ENCODE measurements at regions not wholly inside any gene's neighbourhood (a gene's known extent, or its start where the extent isn't known, plus 50 kb on each side); places are given as distances from the start of the nearest gene placed in this dataset.
"Not testable (repeated sequence)": the region's sequence is repeated elsewhere in the genome, so short reads cannot be mapped to it uniquely, and the experiment has no call there.

DNA sequence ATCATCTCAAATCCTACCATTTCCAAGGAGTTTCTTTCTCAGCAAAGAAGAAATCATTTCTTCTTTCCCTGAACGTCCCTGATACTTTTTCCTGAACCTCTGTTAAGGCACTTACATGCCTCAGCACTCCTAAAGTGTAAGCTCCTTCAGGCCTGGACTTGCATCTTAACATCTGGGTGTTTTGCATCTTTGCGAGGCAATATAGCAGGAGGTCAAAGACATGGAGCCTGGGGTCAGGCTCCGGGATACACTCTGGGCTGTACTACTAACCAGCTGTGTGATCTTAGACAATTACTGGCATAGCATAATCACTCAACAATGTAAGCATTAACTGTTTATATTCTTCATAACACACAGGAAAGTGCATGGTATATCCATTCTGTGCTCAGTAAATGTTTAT, 275.5 kb upstream of the BOD1L1 start:
- DNase-seq = no peak

DNA sequence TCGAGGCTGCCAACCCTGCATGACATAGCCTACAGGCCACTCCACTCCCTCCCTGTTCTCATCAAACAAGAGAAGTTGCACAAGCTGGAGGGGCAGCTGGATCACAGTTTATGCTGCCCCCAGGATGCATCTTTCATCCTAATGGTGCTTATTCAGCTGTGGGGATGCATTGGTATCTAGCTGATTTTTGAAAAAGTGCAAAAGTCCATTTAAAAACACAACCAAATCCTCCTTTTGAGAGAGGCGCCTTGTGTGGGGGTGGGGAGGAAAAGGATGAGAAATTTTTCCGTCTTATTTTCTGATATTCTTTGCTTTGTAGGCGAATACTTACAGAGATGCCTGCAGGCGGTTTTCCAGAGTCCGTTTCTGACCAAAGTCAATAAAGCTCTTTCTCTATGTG, 276.4 kb upstream of the BOD1L1 start:
- DNase-seq = no peak

DNA sequence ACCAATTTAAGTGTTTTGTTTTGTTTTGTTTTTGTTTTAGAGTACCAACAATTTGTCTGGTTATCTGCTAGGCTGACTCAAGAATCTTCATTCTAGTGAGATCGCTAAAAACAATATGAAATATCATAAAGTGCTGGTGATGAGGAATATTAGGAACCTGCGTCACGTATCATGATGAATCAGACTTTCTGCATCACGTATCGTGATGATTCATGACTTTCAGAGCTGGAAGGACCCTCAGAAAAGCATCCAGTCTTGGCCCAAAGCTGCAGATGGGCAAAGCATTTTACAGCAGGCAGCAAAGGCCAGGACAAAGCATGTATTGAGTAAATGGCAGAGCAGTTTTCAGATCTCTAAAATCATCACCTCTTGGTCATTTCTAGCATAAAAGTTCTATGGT, 278.0 kb upstream of the BOD1L1 start:
- no peak for DNase-seq

DNA sequence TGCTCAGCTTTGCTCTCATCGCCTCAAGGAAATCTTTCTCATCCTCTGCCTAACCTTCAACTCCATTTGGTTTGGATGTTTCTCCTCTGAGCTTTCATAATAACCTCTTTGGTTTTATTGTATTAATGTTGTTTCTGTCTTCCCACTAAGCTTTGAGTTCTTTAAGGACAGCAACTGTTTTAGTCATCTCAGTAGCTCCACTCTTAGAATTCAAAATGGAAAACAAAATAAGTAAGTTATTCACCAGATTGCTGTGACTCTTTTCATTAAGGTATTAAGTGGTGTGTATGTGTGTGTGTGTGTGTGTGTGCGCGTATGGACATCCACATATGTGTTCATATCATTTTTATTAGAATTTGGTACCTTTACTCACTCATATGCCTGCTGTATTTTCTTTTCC, 279.2 kb upstream of the BOD1L1 start:
- no peak for DNase-seq

DNA sequence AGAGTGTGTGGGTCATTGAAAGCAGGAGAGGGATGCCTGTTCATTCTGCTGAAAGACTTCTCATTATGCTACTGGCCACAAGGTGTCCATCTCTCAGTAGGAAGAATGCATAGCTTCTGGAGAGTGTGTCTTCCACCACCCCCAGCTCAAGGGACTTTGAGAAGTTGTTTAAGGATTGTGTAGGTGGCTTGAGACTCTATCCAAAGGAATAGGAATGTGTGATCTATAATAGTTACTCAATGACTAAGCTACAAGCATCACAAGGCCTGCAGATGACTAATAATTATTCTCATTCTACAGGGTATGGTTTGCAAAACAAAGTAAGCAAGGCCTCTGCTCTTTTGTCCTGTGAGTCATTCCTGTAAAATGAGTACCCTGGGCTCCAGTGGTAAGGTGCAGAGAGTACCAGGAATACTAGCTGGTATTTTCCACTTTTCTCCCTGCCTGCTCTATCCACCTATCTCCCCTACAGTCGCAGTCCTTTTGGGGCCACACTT, 279.8 kb upstream of the BOD1L1 start:
- no peak for DNase-seq

DNA sequence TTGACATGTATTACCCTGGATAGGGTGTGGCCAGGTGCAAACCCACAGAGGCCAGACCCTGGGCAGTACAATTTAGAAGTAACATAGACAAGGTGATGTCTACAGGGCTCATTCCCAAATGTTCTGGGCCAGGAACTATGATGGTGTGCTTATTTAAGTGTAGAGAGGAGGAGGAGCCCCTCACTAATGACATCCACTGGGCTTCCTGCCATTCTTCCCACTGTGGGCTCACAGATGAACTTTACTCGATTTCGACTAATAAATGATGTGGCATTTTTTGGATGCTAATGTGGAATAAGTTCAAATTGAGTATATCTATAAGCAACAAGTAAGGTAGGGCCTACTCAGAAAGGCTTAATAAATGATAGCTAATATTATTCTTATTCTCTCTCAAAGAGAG, 280.9 kb upstream of the BOD1L1 start:
- DNase-seq = no peak

DNA sequence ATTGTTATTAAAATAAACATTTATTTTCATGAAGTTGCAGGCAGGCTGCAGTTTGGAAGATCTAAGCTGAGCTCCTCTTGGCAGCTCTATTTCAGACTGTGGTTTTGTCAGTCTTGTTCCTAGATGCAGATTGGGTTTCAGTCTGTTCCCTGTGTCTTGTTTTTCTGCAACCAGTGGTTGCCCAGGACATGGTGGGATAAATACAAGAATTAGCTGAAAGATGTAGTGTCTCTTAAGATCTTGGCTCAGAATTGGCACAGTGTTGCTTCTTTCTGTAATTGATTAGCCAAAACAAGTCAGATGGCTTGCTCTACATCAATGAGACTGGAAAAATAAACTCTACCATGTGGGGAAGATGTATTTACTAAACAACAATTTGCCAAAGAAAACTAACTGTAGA, 283.0 kb upstream of the BOD1L1 start:
- no peak for DNase-seq

DNA sequence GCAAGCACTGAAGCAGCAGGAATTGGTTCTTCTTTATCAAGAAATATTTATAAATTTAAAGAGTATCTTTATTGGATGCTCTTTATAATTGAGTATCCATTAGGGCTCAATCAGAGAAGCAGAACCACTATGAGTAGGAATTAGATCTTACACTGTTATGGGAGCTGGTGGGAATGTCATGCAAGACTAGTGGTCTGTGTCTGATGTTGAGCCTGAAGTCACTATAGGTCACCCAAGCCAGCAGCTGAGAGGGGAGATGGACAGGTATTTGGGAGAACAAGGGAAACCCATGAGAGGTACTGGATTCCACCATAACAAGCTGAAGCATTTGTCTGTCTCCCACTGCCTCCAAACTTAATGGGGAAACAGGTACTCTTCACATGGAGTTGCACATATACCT, 283.7 kb upstream of the BOD1L1 start:
- no peak for DNase-seq

DNA sequence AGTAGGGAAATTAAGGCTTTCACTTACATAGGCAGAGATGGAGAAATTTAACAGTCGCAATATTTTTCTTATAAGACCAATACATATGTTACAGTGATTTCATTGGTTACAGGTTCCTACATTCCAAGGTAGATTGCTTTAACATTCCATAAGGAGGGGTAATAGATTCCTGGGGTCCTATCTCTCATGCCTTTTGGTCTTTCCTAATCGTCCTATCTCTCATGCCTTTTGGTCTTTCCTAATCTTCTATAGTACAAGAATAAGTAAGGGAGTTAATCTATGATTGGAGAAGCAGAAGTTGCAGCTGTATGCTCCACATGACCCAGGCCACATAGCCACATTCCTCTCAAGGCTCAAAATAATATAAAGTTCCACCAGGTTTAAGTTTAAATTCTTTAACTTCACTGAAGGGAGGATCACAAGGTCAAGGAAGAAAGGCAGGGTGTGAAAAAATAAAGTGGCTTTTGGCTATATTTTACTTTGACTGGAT, 285.0 kb upstream of the BOD1L1 start:
- DNase-seq = no peak

DNA sequence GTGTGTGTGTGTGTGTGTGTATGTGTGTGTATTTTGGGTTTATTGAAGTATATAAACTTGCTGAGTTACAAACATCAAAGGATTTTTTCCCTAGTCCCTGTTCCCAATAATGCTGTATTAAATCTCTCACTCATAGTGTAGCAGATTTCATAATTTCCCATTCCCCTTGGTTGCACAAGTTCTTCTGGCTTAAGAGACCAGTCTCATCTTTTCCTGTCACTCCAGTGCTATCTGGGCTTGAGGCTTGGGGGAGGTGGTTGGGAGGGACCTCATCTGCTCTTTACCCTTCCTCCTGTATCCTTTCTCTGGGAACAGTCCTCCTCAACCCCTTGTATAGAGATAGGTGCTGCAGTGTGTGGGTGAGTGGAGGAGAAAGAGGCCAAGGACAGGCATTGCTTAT, 285.4 kb upstream of the BOD1L1 start:
- no peak for DNase-seq

DNA sequence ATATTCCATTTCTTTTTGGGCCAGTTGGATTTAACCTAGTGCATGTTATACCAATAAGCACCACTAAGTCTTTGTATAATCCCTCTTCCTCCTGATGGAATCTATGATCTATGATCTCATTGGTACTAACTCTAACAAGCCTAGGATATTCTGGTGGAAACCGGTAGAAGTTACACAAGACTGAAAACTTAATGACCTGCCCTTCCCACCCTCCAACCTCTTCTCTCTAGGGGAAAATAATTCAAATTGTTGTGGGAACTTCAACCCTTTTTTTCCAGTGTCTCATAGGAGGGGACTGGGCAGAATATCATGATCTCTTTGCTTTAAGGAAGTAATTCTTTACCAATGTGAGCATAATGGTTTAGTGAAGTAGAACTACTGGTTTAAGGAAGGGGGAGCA, 289.5 kb upstream of the BOD1L1 start:
- no peak for DNase-seq

DNA sequence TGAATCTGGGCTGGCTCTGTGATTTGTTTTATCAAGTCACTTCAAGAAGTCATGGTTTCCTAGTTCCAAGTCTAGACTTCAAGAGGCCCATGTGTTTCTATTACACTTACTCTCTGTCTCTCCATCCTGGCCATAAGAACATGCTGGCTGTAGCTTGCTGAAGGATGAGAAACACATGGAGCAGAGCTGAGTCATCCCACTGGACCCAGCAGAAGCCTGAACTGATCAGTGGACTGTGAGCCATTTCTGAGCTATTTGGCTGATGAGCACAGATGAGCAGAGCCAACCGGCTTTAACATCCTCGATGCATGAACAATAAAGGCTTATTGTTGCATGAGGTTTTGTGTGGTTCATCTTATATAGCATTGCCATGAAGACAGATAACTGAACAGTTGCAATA, 290.6 kb upstream of the BOD1L1 start:
- no peak for DNase-seq

DNA sequence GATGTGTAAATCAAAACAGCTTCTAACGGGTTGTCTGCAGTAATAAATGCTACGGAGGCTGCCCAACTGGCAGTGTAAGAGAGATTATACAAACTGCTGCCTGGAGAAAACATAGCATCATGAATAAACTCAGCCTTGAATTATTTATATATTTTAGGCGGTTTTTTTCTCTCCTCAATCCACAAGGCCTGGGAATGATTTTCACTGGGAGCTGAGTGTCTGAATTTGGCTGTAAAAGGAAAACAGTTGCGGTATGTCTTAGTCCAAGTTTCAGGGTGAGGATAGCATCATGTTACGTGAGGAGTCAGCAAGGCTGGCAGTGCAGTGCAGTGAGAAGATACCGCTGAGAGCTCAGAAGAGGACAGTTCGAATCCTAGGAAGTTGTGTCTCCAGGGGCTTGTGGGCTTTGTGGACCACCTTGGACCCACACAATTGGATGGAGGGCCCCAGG, 291.5 kb upstream of the BOD1L1 start:
- no peak for DNase-seq

DNA sequence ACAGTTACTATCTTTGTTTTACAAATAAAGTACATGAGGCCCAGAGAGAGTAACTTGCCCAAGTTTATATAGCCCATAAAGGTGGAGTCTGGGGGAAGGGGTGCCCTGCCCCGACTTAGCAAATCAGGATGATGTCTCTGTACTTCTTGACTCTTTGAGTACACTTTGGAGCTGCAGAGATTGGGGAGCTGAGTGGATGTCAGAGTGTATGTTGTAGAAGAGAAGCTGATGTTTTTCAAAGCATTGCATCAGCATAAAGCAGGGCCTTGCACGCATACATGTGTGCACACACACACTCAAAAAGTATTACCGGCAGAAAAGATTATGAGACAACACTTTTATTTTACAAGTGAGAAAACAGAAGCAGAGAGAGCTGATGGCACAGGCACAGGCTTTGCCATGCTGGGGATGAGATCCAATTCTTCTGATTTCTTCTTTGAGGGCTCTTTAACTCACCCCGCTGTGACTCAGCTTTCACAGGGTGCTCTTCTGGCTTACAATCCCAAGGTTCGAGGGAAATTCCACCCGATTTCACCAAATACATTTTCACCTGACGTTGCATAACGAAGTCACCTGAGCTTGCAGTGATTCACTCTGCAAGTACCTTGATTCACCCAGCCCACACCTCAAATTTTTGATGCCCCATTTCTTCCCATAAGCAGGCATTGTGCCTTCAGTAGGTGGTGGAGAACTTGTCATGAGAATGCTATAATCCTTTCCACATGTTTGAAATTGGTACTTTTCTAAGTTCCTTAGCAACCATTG, 292.8 kb upstream of the BOD1L1 start:
- no peak for DNase-seq

DNA sequence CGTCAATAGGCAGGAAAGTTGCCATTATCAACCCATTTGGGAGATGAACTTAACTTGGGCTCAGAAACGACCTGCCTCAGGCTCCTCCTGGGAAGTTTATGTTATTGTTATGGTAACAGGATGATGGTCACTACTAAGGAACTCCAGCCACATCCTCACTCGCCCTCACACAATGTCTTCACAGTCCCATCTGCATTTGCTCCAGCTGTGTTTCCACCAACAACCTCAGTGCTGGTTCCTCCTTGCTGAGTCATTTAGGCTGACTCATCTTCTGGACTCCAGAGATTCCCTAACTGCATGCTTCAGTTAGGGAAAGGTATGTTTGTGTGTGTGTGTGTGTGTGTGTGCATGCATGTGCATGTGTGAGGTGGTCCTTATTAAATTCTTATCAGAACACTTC, 293.4 kb upstream of the BOD1L1 start:
- no peak for DNase-seq

DNA sequence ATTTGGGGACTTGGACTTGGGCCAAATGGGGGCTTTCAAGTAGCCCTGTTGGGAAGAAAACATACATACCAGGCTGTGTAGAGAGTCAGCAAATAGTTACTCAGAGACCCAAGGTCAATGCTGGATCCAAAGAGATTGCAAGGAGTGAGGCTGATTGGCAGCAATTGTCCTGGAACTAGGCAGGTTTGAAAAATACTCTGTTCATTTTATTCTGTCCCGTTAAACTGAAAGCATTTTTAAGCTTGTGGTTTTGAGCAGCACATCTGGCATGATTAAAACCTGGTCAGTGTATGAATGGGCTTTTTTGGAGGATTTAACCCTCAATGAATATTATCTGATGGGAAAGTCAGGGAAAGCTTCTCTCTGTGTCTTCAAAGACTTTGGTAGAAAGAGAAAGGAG, 294.3 kb upstream of the BOD1L1 start:
- no peak for DNase-seq

DNA sequence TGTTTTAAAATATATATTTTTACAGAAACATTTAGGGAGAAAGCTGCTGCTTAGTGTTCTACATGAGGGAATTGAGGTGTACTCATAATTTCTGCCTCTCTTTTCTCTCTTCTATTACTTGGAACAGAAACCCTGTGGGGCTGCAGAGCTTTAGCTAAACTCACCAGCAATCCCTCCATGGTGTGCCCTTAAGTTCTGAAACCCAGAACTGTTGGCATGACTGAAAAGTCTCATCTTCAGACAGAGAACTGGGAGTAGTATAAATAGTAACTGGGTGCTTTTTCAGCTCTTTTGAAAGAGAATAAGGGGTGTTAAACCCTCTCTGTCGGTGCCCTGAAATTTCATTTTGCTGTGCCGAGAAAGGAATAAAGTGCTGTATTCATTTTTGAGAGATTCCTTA, 294.9 kb upstream of the BOD1L1 start:
- no peak for DNase-seq

DNA sequence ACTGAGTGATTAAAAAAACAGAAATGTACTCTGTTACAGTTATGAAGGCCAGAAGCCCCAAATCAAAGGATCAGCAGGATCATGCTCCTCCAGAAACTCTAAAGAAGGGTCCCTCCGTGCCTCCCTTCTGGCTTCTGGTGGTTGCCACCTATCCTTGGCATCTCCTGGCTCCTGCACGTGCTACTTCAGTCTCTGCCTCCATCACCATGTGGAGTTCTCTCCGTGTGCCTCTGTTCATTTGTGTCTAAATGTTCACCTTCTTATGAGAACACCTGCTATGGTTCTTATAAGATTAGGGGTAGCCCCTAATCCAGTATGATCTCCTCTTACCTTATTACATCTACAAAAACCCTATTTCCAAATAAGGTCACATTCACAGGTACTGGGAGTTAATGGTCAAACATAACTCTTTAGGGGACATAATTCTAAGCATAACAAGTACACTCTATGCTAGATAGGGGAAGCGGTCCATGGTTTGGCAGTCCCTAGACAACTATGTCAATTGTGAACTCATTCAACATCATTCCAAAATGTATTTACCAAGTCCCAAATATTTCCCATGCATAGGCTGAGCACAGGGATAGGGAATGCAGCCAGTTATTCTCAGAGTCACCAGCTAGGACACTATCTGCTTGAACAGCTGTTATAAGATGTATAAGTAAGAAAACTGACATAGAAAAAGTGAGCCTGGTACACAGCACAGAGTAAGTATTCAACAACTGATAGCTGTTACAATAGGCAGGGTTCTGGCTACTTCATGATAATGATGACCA, 295.5 kb upstream of the BOD1L1 start:
- DNase-seq = no peak

DNA sequence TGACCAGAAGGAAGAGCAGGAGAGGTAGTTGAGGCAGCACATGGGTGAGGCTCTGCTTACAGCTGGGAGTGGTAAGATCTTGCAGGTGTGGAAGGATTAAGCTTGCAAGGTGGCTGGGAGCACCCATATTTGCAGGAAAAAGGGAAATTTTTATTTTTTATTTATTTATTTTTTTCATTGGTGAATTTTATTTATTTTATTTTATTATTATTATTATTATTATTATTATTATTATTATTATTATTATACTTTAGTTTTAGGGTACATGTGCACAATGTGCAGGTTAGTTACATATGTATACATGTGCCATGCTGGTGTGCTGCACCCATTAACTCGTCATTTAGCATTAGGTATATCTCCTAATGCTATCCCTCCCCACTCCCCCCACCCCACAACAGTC, 297.4 kb upstream of the BOD1L1 start:
- DNase-seq = not testable (repeated sequence)

DNA sequence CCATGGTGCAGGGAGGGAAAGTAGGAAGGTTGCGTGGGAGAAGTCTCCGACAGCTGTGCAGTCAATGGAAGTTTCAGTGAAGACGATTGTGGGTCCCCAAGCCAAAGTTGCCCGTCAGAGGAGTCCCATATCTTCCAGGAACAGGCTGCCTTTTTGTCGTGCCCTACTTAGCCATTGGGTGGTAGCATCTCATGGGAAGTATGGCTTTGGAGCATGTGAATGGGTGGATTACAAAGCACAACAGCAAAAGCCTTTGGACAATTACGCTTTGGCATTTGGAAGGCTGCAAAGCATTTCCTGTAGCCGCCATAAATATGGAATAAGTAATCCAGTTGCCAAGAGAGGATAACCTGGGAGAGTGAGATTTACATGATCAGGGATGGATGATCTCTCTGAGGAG, 300.7 kb upstream of the BOD1L1 start:
- DNase-seq = no peak

DNA sequence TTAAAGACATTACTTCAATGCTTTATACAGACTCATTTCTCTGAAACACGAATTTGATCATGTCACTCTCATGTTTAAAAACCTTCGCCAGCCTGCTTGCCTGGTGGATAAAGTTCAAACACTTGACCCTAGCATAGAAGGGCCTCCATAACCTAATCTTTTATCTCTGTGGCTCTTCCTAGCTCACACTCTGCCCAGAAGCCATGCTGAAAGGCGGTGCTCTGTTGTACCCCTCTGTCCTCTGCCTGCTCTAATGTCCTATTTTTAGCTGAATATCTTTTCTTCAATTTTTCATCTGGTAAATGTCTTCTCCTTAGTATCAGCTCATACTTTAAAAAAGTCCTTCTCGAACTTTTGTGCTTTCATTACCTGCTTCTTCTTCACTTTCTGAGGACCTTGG, 302.6 kb upstream of the BOD1L1 start:
- DNase-seq = no peak

DNA sequence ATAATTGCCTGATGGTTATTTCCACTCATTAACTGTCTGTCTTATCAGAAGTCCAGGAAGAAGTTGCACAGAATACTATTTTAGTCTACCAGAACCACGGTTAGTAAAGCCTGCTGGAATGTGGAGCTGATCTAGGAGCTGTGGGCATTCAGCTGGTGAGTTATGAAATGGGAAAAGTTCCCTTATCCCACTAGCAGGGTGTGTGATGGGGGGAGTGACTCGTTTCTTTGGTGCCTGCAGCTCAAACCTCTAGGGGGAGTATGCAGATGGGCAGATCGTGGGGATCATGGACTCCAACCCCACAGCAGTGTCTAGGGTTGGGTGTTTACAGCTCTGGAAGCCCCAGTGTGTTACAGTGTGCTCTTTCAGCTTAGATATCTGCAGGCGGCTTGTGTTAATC, 305.7 kb upstream of the BOD1L1 start:
- no peak for DNase-seq

DNA sequence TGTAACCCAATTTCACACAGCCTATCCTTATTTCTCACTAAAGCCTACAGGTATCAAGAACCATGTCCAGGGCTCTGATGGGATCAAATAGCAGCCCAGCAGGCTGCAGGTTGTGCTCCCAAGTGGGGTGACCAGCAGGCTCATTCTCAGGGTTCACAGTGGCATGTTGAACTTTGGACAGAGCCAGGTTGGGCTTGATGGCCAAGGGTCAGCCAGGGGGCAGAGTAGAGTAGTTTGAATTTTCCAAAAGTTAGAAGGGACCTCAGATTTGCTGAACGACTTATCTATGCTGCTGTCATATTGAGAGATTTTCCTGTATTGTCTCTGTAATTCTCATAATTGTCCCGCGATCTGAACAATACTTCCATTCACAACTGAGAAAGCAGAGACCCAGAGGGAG, 310.8 kb upstream of the BOD1L1 start:
- no peak for DNase-seq

DNA sequence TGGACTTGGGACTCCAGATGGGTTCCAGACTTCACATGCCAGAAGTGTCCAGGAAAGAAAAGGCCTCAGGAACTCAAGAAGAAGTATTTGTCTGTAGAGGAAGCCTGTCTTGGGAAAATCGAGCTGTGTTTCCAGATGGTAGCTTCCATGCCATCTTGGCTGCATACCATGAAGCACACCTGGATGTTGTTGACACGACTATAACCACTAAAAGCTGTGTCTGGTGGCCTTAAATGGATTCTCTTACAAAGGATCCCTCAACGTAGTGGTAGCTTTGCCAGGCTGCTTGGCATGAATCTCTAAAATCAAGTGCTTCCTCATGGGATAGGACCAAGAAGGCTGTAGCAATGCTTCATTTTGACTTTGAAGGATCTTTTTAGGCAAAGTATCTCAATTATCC, 313.4 kb upstream of the BOD1L1 start:
- no peak for DNase-seq
